Stimulated activated naive CD8-positive, alpha-beta T cell treated with anti-CD3 and anti-CD28 coated beads, Interleukin-15, Interleukin-2, amounts not matched to agents 100 U/mL and 50 U/mL, for 24 hours (primary cell): ENCODE measurements at regions not wholly inside any gene's neighbourhood (a gene's known extent, or its start where the extent isn't known, plus 50 kb on each side); places are given as distances from the start of the nearest gene placed in this dataset.

Experiments used
- ATAC-seq: fragments of 150-1000 bp; cut with Tn5 transposase; one replicate; pipeline ENCODE4 v1.10.0; 2021
- DNase-seq: peaks from one replicate; pipeline ENCODE4 v3.0.0; 2021

- ATAC-seq (no peak), DNase-seq (no peak)
Observed at GRCh38 chrX:39984191-39984956, 113.4 kb downstream of the BCOR start.

DNA sequence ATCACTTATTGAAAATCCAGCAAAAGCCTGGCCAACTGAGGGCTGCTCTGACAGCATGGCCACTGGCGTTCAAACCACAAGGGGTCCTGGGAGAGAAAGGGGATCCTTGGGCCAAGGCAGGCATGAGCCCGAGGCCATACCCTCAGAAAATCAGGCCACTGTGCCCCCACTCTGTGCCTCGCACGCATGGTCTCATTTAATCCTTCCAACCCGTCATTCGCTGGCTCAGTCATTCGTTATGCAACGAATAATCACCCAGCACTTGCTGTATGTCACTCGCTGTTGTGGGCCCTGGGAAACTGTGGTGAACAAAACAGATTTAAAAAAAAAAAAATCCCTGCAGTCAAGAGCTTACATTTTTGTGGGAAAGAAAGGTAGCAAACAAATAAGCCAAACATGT, 112.7 kb downstream of the BCOR start:
- no peak for DNase-seq

DNA sequence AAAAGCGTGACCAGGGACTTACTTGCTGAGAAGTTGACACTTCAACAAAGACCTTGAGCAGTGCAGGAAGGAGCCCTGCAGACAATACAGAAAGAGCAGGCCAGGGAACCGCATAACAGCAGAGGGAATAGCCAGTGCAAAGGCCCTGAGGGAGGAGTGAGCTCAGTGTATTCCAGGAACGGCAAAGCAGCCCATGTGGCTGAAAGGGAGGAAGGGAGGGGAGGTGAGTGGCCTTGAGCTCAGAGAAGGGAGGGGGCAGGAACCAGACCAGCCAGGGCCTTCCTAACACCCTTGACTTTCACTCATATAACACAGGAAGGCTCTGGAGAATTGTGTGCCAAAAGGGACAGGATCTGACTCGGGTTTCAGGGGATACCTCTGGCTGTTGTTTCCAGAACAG, 112.2 kb downstream of the BCOR start:
- ATAC-seq = no peak
- no peak for DNase-seq

More for the DNA sequence above, 112.7 kb downstream of the BCOR start:
- ATAC-seq = no peak

GRCh38 chrX:39988496-39988895, 109.3 kb downstream of the BCOR start:
- ATAC-seq (no peak), DNase-seq (no peak)

GRCh38 chrX:39990388-39990787, 107.4 kb downstream of the BCOR start:
- no peak for DNase-seq

DNA sequence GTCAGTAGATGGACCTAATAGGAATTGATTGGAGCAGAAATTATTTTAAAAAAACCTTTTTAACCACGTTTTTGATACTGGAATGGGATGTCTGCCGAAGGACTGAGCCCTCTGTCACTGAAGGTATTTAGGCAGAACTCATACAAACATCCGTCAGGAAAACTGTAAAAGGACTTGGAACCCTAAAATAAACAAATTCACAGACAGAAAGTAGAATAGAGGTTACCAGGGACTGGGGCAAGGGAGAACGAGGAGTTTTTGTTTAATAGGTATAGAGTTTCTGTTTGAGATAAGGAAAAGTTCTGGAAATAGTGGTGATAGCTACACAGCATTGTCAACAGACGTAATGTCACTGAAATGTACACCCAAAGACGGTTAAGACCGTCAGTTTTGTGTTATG, 105.5 kb downstream of the BCOR start:
- no peak for DNase-seq
- ATAC-seq = no peak

More at GRCh38 chrX:39990388-39990787, 107.4 kb downstream of the BCOR start:
- ATAC-seq = no peak

- ATAC-seq (no peak), DNase-seq (no peak)
Observed at GRCh38 chrX:39995457-39995856, 102.3 kb downstream of the BCOR start.

DNA sequence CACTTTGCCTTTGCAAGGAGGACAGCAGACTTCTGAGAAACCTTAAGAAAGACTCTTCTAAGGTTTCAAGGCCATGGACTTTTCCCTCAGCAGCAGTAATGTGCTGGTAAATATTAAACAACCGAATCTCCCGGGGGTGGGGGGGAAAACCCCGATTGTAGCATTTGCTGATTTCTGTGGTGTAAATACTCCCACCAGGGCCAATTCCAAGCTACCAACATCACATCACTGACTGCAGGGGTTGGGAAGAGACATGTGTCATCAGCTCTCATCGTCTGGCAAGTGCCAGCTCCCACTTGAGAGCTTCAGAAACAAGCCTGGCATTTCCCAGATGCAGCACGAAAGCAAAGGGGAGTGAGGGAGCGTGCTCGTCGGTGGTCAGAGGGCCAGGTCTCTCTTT, 101.2 kb downstream of the BCOR start:
- DNase-seq (no peak), ATAC-seq (no peak)

- no peak for ATAC-seq
- DNase-seq = no peak
Observed at GRCh38 chrX:39998636-39999406, 98.9 kb downstream of the BCOR start.
